GM23338 (cell line): ENCODE measurements at regions not wholly inside any gene's neighbourhood (a gene's known extent, or its start where the extent isn't known, plus 50 kb on each side); places are given as distances from the start of the nearest gene placed in this dataset.

Source experiments
- ATAC-seq: fragments of 200-7000 bp; cut with Tn5 transposase; 3 replicates; pipeline ENCODE4 v1.9.1; 2020
- DNase-seq: peaks from one replicate; pipeline ENCODE4 v3.0.0-alpha.2; 2015; ENCODE audit warnings: low spot score
- H2AFZ ChIP-seq: fragments of 200-600 bp; sonication (generic); 2 replicates; pipeline ENCODE4 v1.8.0; 2016; ENCODE audit warnings: antibody characterized with exemption, mild to moderate bottlenecking, moderate library complexity
- H3F3A ChIP-seq: fragments of 200-600 bp; sonication (generic); replicated peaks from 2 replicates; pipeline ENCODE4 v1.8.0; 2017; ENCODE audit warnings: antibody characterized with exemption, mixed run types, low read depth
- H3K27ac ChIP-seq: fragments of 200-600 bp; sonication (generic); 2 replicates; pipeline ENCODE4 v1.6.1; 2016; ENCODE audit warnings: low read depth
- H3K27me3 ChIP-seq: fragments of 200-600 bp; sonication (generic); 2 replicates; pipeline ENCODE4 v1.8.0; 2016; ENCODE audit warnings: mild to moderate bottlenecking, mixed run types, moderate library complexity; ENCODE audit not compliant: insufficient read depth
- H3K36me3 ChIP-seq: fragments of 200-600 bp; sonication (generic); 2 replicates; pipeline ENCODE4 v1.8.0; 2016; ENCODE audit warnings: mild to moderate bottlenecking; ENCODE audit not compliant: insufficient read depth
- H3K4me1 ChIP-seq: fragments of 200-600 bp; sonication (generic); 2 replicates; pipeline ENCODE4 v1.8.0; 2016; ENCODE audit warnings: mild to moderate bottlenecking, moderate library complexity; ENCODE audit not compliant: insufficient read depth
- H3K4me2 ChIP-seq: fragments of 200-600 bp; sonication (generic); 2 replicates; pipeline ENCODE4 v1.7.1; 2017; ENCODE audit warnings: mixed run types
- H3K4me3 ChIP-seq: fragments of 200-600 bp; sonication (generic); 2 replicates; pipeline ENCODE4 v1.6.1; 2016; ENCODE audit warnings: mixed run types
- H3K79me2 ChIP-seq: fragments of 200-600 bp; sonication (generic); replicated peaks from 2 replicates; pipeline ENCODE4 v1.8.0; 2017; ENCODE audit warnings: mild to moderate bottlenecking; ENCODE audit not compliant: insufficient read depth
- H3K9me2 ChIP-seq: fragments of 200-600 bp; sonication (generic); 2 replicates; pipeline ENCODE4 v1.8.0; 2017; ENCODE audit not compliant: insufficient read depth
- H4K20me1 ChIP-seq: fragments of 200-600 bp; sonication (generic); replicated peaks from 2 replicates; pipeline ENCODE4 v1.8.0; 2017; ENCODE audit warnings: mild to moderate bottlenecking; ENCODE audit not compliant: insufficient read depth
- H3K27ac Mint-ChIP-seq: 2 replicates; pipeline ENCODE4 v1.8.0; 2020; ENCODE audit warnings: inconsistent platforms, mild to moderate bottlenecking, moderate library complexity, mixed read lengths
- H3K27me3 Mint-ChIP-seq: 3 replicates; pipeline ENCODE4 v1.8.0; 2022; ENCODE audit warnings: low read depth, mild to moderate bottlenecking, moderate library complexity, mixed read lengths, inconsistent platforms; ENCODE audit not compliant: insufficient read depth, poor library complexity
- H3K36me3 Mint-ChIP-seq: 3 replicates; pipeline ENCODE4 v1.8.0; 2021; ENCODE audit warnings: low read depth, mild to moderate bottlenecking, inconsistent platforms, moderate library complexity, mixed read lengths
- H3K4me1 Mint-ChIP-seq: 3 replicates; pipeline ENCODE4 v1.8.0; 2020; ENCODE audit warnings: mild to moderate bottlenecking, inconsistent platforms, mixed read lengths
- H3K4me3 Mint-ChIP-seq: 3 replicates; pipeline ENCODE4 v1.8.0; 2021; ENCODE audit warnings: moderate library complexity, mild to moderate bottlenecking, inconsistent platforms, mixed read lengths
- H3K9me3 Mint-ChIP-seq: 3 replicates; pipeline ENCODE4 v1.8.0; 2020; ENCODE audit warnings: moderate library complexity, mild to moderate bottlenecking, inconsistent platforms, mixed read lengths
- CREB1 ChIP-seq: fragments of 250-450 bp; sonication (Bioruptor Pico); IDR thresholded peaks from 2 replicates; pipeline ENCODE4 v1.5.0; 2020; ENCODE audit warnings: low read depth, mild to moderate bottlenecking, moderate library complexity
- EZH2 ChIP-seq: fragments of 200-600 bp; sonication (generic); IDR thresholded peaks from one replicate; pipeline ENCODE4 v1.8.0; 2017; ENCODE audit warnings: antibody characterized with exemption, mild to moderate bottlenecking, low read depth; ENCODE audit not compliant: unreplicated experiment
- EZH2phosphoT487 ChIP-seq: fragments of 200-600 bp; sonication (generic); IDR thresholded peaks from one replicate; pipeline ENCODE4 v1.8.1; 2018; ENCODE audit warnings: antibody characterized with exemption; ENCODE audit not compliant: unreplicated experiment
- JUNB ChIP-seq: IDR thresholded peaks from one replicate; pipeline ENCODE4 v1.6.1; 2016; ENCODE audit warnings: antibody characterized with exemption; ENCODE audit not compliant: unreplicated experiment
- STAT1 ChIP-seq: IDR thresholded peaks from one replicate; pipeline ENCODE4 v1.6.1; 2016; ENCODE audit warnings: antibody characterized with exemption; ENCODE audit not compliant: unreplicated experiment
- ZNF114 ChIP-seq: fragments of 250-450 bp; sonication (Bioruptor Pico); IDR thresholded peaks from 2 replicates; pipeline ENCODE4 v1.5.0; 2020; ENCODE audit warnings: mild to moderate bottlenecking, moderate library complexity
- ZNF331 ChIP-seq: fragments of 250-450 bp; sonication (Bioruptor Pico); IDR thresholded peaks from 2 replicates; pipeline ENCODE4 v1.5.0; 2020; ENCODE audit warnings: low read depth, mild to moderate bottlenecking, moderate library complexity
- ZNF462 ChIP-seq: fragments of 250-450 bp; sonication (Bioruptor Pico); IDR thresholded peaks from 2 replicates; pipeline ENCODE4 v1.5.0; 2020; ENCODE audit warnings: mild to moderate bottlenecking, moderate library complexity

- TF ChIP-seq EZH2phosphoT487: no peak
- TF ChIP-seq ZNF114 (CRISPR knock-in tag): no peak
- TF ChIP-seq STAT1: no peak
- no peak for TF ChIP-seq CREB1 (CRISPR knock-in tag)
- TF ChIP-seq JUNB: no peak
- no peak for TF ChIP-seq EZH2
- TF ChIP-seq ZNF331: no peak
These were observed 158.7 kb downstream of the TBX22 start (continued) for GRCh38 chrX:80173261-80173660.

- Histone ChIP-seq H3K4me1 (no peaks in the 10 kb centered on the region), H3F3A (no peaks in the 10 kb centered on the region), H4K20me1 (no peaks in the 10 kb centered on the region), H3K27ac (no peak overlapping the region), H3K27me3 (no peaks in the 10 kb centered on the region), H3K4me3 (no peak overlapping the region), H3K9me2 (no peaks in the 10 kb centered on the region), H3K79me2 (no peaks in the 10 kb centered on the region), H3K36me3 (no peaks in the 10 kb centered on the region), H3K4me2 (no peak overlapping the region), H2AFZ (no peak overlapping the region)
- H3K27me3 Mint-ChIP-seq: no peaks in the 10 kb centered on the region
- no peak overlapping the region for H3K27ac Mint-ChIP-seq
- ATAC-seq (no peak), DNase-seq (no peak)
- H3K4me3 Mint-ChIP-seq: no peak overlapping the region
- TF ChIP-seq ZNF462 (CRISPR knock-in tag) (no peak), ZNF114 (CRISPR knock-in tag) (no peak), EZH2 (no peak), JUNB (no peak), CREB1 (CRISPR knock-in tag) (no peak)
- H3K36me3 Mint-ChIP-seq: no peaks in the 10 kb centered on the region
- peaks cover 11% of the 10 kb centered on the region for H3K9me3 Mint-ChIP-seq
- no peaks in the 10 kb centered on the region for H3K4me1 Mint-ChIP-seq
These were observed 160.5 kb downstream of the TBX22 start for GRCh38 chrX:80174925-80175574.
